Osteoblast (primary cell): ENCODE measurements at regions not wholly inside any gene's neighbourhood (a gene's known extent, or its start where the extent isn't known, plus 50 kb on each side); places are given as distances from the start of the nearest gene placed in this dataset.

ENCODE experiments used
- DNase-seq: peaks from one replicate; pipeline ENCODE4 v3.0.0; 2011; ENCODE audit warnings: low spot score, mixed read lengths; ENCODE audit not compliant: insufficient read length; ENCODE audit errors: missing footprints
- H2AFZ ChIP-seq: 2 replicates; pipeline ENCODE4 v1.6.0; 2011; ENCODE audit warnings: mild to moderate bottlenecking, low read length
- H3K27ac ChIP-seq: 2 replicates; pipeline ENCODE4 v1.5.1; 2011; ENCODE audit warnings: mild to moderate bottlenecking, low read depth, low read length, moderate library complexity
- H3K27me3 ChIP-seq: 2 replicates; pipeline ENCODE4 v1.6.0; 2012; ENCODE audit warnings: mild to moderate bottlenecking, control low read depth, inconsistent platforms, low read length, moderate library complexity; ENCODE audit not compliant: insufficient read depth
- H3K36me3 ChIP-seq: 2 replicates; pipeline ENCODE4 v1.5.1; 2011; ENCODE audit warnings: mild to moderate bottlenecking, low read length, control low read depth, moderate library complexity; ENCODE audit not compliant: insufficient read depth
- H3K4me1 ChIP-seq: 2 replicates; pipeline ENCODE4 v1.5.1; 2011; ENCODE audit warnings: mild to moderate bottlenecking, low read length, control low read depth, moderate library complexity; ENCODE audit not compliant: insufficient read depth
- H3K4me2 ChIP-seq: 2 replicates; pipeline ENCODE4 v1.6.0; 2011; ENCODE audit warnings: mild to moderate bottlenecking, low read length; ENCODE audit not compliant: insufficient read depth
- H3K4me3 ChIP-seq: fragments of 200-600 bp; sonication (generic); 3 replicates; pipeline ENCODE4 v1.5.1; 2012; ENCODE audit warnings: mild to moderate bottlenecking, low read length, inconsistent platforms; ENCODE audit not compliant: insufficient read depth
- H3K79me2 ChIP-seq: 2 replicates; pipeline ENCODE4 v1.6.0; 2012; ENCODE audit warnings: mild to moderate bottlenecking, low read length, control low read depth, inconsistent platforms; ENCODE audit not compliant: insufficient read depth
- H3K9me3 ChIP-seq: 2 replicates; pipeline ENCODE4 v1.5.1; 2011; ENCODE audit warnings: low read depth, low read length, control low read depth
- H4K20me1 ChIP-seq: 2 replicates; pipeline ENCODE4 v1.6.0; 2012; ENCODE audit warnings: mild to moderate bottlenecking, low read length, control low read depth; ENCODE audit not compliant: insufficient read depth
- CTCF ChIP-seq: IDR thresholded peaks from 2 replicates; pipeline ENCODE4 v1.5.1; 2011; ENCODE audit warnings: mild to moderate bottlenecking, low read depth, low read length, moderate library complexity; ENCODE audit errors: extremely low read depth

DNA sequence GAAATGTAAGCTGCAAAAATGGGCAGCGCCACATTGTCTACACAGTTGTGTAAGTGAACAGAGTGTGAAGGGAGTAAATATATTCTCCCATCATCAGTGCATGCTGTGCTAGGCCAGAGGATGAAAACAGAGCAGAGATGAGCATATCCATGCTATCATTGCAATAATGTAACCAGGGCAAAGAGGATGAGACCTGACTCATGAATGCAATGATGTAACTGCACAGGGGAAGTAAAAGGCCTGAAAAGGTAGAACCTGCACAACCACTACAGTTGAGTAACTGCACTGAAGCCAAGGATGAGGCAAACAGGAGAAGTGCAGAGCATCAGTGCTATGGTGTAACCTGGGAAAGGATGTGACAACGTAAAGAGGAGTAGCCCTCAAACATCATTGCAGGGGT is 220.4 kb upstream of the FAM47C start:
- H3K36me3 ChIP-seq: no peaks in the 10 kb centered on the region
- H2AFZ ChIP-seq: no peak overlapping the region
- no peak for TF ChIP-seq CTCF
- no peak overlapping the region for H3K4me2 ChIP-seq
- no peaks in the 10 kb centered on the region for H3K79me2 ChIP-seq
- H3K9me3 ChIP-seq: no peaks in the 10 kb centered on the region
- H3K27ac ChIP-seq: no peak overlapping the region
- DNase-seq: no peak
- H3K4me3 ChIP-seq: no peak overlapping the region
- no peaks in the 10 kb centered on the region for H3K4me1 ChIP-seq
- no peaks in the 10 kb centered on the region for H3K27me3 ChIP-seq
- H4K20me1 ChIP-seq: no peaks in the 10 kb centered on the region

DNA sequence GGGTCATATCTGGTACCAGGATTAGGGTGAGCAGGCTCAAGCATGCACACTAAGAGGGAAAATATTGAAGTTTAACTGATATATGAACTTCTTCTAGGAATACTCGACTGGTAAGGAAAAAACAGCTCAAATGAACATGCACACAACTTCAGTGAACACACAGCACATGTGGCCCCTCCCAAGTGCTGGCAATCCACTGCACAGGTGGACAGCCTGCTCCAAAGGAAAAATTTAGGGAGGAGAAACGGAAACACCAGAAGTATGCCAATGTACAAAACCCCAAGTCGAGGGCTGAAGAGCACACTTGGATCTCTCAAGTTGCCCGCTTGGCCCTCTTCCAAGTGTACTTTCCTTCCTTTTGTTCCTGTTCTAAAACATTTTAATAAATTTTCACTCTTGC is 205.0 kb upstream of the FAM47C start:
- Histone ChIP-seq H3K9me3 (no peaks in the 10 kb centered on the region), H3K27me3 (no peaks in the 10 kb centered on the region), H3K27ac (no peak overlapping the region), H2AFZ (no peak overlapping the region), H4K20me1 (no peaks in the 10 kb centered on the region), H3K36me3 (no peaks in the 10 kb centered on the region), H3K79me2 (no peaks in the 10 kb centered on the region), H3K4me2 (no peak overlapping the region), H3K4me3 (no peak overlapping the region), H3K4me1 (no peaks in the 10 kb centered on the region)
- no peak for TF ChIP-seq CTCF
- DNase-seq: no peak

- Histone ChIP-seq H3K4me1 (no peaks in the 10 kb centered on the region), H3K36me3 (no peaks in the 10 kb centered on the region), H3K4me2 (no peak overlapping the region), H3K27ac (no peak overlapping the region), H3K9me3 (no peaks in the 10 kb centered on the region), H4K20me1 (no peaks in the 10 kb centered on the region), H3K27me3 (no peaks in the 10 kb centered on the region), H3K79me2 (no peaks in the 10 kb centered on the region), H3K4me3 (no peak overlapping the region), H2AFZ (no peak overlapping the region)
- no peak for TF ChIP-seq CTCF
- no peak for DNase-seq
Observed at GRCh38 chrX:36804066-36804465, 204.1 kb upstream of the FAM47C start.

- H3K27ac ChIP-seq: no peak overlapping the region
- no peak for DNase-seq
- no peaks in the 10 kb centered on the region for H3K9me3 ChIP-seq
- no peak overlapping the region for H3K4me3 ChIP-seq
- H4K20me1 ChIP-seq: no peaks in the 10 kb centered on the region
- no peaks in the 10 kb centered on the region for H3K27me3 ChIP-seq
- H3K36me3 ChIP-seq: no peaks in the 10 kb centered on the region
- H3K4me1 ChIP-seq: no peaks in the 10 kb centered on the region
- no peak for TF ChIP-seq CTCF
- no peak overlapping the region for H2AFZ ChIP-seq
- no peaks in the 10 kb centered on the region for H3K79me2 ChIP-seq
- no peak overlapping the region for H3K4me2 ChIP-seq
Observed at GRCh38 chrX:36844857-36845256, 163.3 kb upstream of the FAM47C start.
